Chondrocyte (in vitro differentiated cells): ENCODE measurements at regions not wholly inside any gene's neighbourhood (a gene's known extent, or its start where the extent isn't known, plus 50 kb on each side); places are given as distances from the start of the nearest gene placed in this dataset.

ENCODE experiments used
- DNase-seq: peaks from one replicate; pipeline ENCODE4 v3.0.0; 2021; ENCODE audit warnings: mixed read lengths, low spot score
- H3K27ac Mint-ChIP-seq: one replicate; pipeline ENCODE4 v1.8.0; 2021; ENCODE audit warnings: mild to moderate bottlenecking, moderate library complexity, mixed read lengths; ENCODE audit not compliant: unreplicated experiment
- H3K27me3 Mint-ChIP-seq: 2 replicates; pipeline ENCODE4 v1.8.0; 2021; ENCODE audit warnings: low read depth, mixed read lengths
- H3K36me3 Mint-ChIP-seq: 2 replicates; pipeline ENCODE4 v1.8.0; 2021; ENCODE audit warnings: low read depth, mixed read lengths
- H3K4me1 Mint-ChIP-seq: 2 replicates; pipeline ENCODE4 v1.8.0; 2021; ENCODE audit warnings: low read depth, mild to moderate bottlenecking, mixed read lengths
- H3K4me3 Mint-ChIP-seq: one replicate; pipeline ENCODE4 v1.8.0; 2021; ENCODE audit warnings: mild to moderate bottlenecking, moderate library complexity, mixed read lengths; ENCODE audit not compliant: unreplicated experiment
- H3K9me3 Mint-ChIP-seq: 2 replicates; pipeline ENCODE4 v1.8.0; 2021; ENCODE audit warnings: low read depth, mixed read lengths
- TF ChIP-seq, protein P1 (sequence below): fragments of 200-600 bp; sonication (generic); IDR thresholded peaks from 2 replicates; pipeline ENCODE4 v1.5.0; 2021; ENCODE audit warnings: antibody characterized with exemption, mild to moderate bottlenecking, moderate library complexity

DNA sequence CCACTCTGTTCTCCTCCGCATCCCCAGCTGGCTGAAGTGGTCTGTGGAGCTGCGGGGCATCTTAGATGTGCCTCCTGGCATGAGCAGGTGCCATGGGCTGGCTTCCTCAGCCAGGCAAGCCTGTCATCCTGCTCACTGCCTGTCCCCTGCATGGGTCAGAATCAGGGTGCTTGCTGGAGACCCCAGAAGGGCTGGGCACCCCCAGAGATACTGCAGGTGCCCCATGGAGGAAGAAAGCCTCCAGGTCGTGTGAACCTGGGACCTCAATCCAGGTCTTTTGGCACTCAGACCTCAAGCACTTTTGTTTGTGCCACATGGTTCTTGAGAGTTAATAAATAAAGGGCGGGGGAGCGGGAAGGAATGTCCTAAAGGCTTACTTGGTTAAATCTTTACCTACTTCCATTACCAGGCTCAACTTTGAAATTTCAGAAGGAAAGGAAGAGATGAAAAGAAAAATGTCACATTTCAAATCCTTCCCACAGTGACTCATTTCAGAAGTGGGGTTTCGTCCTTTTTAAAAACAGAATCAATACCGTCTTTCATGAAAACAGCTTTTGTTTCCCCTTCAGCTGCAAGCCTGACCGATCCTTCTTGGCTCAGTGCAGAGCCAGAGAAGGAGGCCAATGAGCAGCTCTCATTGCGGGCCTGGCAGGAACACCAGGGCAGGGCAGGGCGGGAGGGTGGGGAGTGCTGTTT lies 69.9 kb downstream of the RHOB start:
- Mint-ChIP-seq H3K4me3 (no peak overlapping the region), H3K27ac (no peak overlapping the region), H3K36me3 (no peaks in the 10 kb centered on the region), H3K27me3 (no peaks in the 10 kb centered on the region), H3K4me1 (peaks cover 23% of the 10 kb centered on the region), H3K9me3 (no peaks in the 10 kb centered on the region)
- no peak for DNase-seq
- TF ChIP-seq, protein P1, sequence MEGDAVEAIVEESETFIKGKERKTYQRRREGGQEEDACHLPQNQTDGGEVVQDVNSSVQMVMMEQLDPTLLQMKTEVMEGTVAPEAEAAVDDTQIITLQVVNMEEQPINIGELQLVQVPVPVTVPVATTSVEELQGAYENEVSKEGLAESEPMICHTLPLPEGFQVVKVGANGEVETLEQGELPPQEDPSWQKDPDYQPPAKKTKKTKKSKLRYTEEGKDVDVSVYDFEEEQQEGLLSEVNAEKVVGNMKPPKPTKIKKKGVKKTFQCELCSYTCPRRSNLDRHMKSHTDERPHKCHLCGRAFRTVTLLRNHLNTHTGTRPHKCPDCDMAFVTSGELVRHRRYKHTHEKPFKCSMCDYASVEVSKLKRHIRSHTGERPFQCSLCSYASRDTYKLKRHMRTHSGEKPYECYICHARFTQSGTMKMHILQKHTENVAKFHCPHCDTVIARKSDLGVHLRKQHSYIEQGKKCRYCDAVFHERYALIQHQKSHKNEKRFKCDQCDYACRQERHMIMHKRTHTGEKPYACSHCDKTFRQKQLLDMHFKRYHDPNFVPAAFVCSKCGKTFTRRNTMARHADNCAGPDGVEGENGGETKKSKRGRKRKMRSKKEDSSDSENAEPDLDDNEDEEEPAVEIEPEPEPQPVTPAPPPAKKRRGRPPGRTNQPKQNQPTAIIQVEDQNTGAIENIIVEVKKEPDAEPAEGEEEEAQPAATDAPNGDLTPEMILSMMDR, result no peak

- no peak overlapping the region for H3K4me3 Mint-ChIP-seq
- H3K36me3 Mint-ChIP-seq, result no peaks in the 10 kb centered on the region
- peaks cover 20% of the 10 kb centered on the region for H3K4me1 Mint-ChIP-seq
- no peak overlapping the region for H3K27ac Mint-ChIP-seq
- DNase-seq, result peak; percentile 25
- H3K27me3 Mint-ChIP-seq, result peaks cover 3% of the 10 kb centered on the region
- H3K9me3 Mint-ChIP-seq, result no peaks in the 10 kb centered on the region
- TF ChIP-seq, protein P1, result no peak
Measured at GRCh38 chr2:20519309-20519708, 72.4 kb downstream of the RHOB start.

DNA sequence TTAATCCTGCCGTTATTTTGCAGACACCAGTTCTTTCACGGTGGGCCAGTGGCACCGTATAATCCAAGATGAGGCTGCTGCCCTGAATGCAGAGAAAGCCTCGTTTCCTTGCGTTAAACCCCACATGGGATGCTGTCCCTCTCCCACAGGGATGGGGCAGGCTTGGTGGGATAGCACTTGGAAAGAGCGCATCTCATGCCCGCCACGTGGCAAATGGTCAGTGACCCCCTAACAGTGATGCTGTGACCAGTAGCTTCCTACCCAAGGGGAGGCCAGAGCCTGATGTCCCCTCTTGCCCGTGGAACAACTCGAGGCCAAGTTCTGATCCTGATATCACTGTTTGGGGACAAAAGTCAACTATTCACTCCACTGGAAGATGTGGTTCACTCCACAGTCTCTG lies 73.3 kb downstream of the RHOB start:
- no peaks in the 10 kb centered on the region for H3K36me3 Mint-ChIP-seq
- TF ChIP-seq, protein P1, result no peak
- H3K27me3 Mint-ChIP-seq, result peaks cover 3% of the 10 kb centered on the region
- H3K9me3 Mint-ChIP-seq, result no peaks in the 10 kb centered on the region
- H3K27ac Mint-ChIP-seq, result no peak overlapping the region
- H3K4me3 Mint-ChIP-seq, result no peak overlapping the region
- no peak for DNase-seq
- H3K4me1 Mint-ChIP-seq, result peaks cover 17% of the 10 kb centered on the region

DNA sequence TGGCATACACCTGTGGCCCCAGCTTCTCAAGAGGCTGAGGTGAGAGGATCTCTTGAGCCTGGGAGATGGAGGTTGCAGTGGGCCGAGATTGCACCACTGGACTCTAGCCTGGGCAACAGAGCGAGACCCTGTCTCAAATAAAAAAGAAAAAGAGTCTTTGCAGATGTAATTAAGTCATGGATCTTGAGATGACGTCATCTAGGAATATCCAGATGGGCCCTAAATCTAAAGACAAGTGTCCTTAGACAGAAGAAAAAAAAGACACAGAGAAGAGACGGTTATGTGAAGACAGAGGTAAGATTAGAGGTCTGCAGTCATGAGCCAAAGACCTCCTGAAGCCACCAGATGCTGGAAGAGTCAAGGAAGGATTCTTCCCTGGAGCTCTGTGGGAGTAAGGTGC lies 74.3 kb downstream of the RHOB start:
- TF ChIP-seq, protein P1, result no peak
- Mint-ChIP-seq H3K9me3 (no peaks in the 10 kb centered on the region), H3K27ac (no peak overlapping the region), H3K36me3 (no peaks in the 10 kb centered on the region), H3K4me3 (no peak overlapping the region), H3K27me3 (peaks cover 3% of the 10 kb centered on the region), H3K4me1 (peaks cover 24% of the 10 kb centered on the region)
- no peak for DNase-seq

GRCh38 chr2:20521682-20522189 lies 74.9 kb downstream of the RHOB start:
- Mint-ChIP-seq H3K27ac (no peak overlapping the region), H3K36me3 (no peaks in the 10 kb centered on the region), H3K4me3 (no peak overlapping the region), H3K27me3 (peaks cover 3% of the 10 kb centered on the region), H3K9me3 (no peaks in the 10 kb centered on the region), H3K4me1 (peaks cover 24% of the 10 kb centered on the region)
- TF ChIP-seq, protein P1, result no peak
- DNase-seq, result no peak
